EH (cell line): ENCODE measurements at regions not wholly inside any gene's neighbourhood (a gene's known extent, or its start where the extent isn't known, plus 50 kb on each side); places are given as distances from the start of the nearest gene placed in this dataset.
"Not testable (repeated sequence)": the region's sequence is repeated elsewhere in the genome, so short reads cannot be mapped to it uniquely, and the experiment has no call there.

Experiments used
- DNase-seq: peaks from one replicate; pipeline ENCODE4 v3.0.0-alpha.2; 2015; ENCODE audit warnings: low read depth

- DNase-seq: no peak
These were observed 92.1 kb upstream of the FGFR2 start for GRCh38 chr10:121690152-121690848.

DNA sequence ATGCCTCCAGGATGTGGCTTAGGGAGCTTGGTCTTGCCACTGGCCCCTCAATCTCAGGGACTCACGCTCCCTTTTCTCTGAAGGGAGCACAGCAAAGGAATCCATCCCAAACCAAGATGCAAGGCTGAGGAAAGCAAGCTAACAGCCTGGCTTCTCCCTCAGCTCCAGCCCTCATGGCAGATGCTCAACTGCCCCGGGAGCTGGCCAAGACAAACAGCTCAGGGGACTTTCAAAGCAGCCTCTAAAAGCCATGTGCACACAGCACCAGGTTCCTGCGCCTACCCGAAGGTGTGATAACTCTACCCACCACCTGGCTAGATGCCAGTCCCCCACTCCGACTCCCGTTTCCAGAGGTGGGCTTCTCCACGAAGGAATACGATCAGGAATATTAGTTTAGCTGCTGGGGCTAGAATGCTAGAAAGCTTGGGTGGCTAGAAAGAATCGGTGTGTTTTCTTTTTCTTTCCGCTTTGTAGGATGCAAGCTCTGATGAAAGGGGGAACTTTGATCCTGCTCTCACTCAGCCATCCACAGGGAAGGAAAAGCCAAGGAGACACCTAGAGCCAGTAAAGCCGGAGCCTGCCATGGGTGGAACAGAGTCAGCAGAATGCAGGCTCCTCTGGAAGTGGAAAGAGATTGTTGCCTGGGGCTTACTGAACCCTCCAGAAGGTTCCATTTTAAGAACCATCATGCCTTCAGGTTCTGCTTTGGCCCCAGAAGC lies 89.0 kb upstream of the FGFR2 start:
- DNase-seq: no peak

GRCh38 chr10:121684276-121684675 lies 86.0 kb upstream of the FGFR2 start:
- DNase-seq: peak; percentile 39

DNA sequence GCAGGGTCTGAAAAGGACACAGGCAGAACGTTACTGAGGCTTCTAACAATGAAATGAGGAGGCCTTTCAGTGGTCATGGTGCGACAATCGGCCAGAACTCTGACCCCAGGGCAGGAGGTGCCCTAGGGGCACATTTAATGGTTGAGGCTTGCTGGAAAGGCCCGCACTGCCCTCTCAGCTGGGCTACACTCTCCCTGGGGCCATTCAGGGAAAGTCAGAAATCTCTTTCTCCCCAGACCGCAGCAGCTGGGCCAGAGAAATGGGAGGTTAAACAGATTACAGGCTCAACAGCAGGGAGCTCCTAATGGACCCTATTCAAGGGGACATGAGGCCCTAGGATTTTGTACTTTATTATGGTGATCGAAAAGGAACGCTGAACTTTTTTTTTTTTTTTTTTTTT lies 85.6 kb upstream of the FGFR2 start:
- DNase-seq: no peak

- no peak for DNase-seq
These were observed 85.1 kb upstream of the FGFR2 start for GRCh38 chr10:121683366-121683765.

GRCh38 chr10:121681997-121682687 lies 83.9 kb upstream of the FGFR2 start:
- DNase-seq: no peak

- DNase-seq: peak; percentile 8
These were observed 82.8 kb upstream of the FGFR2 start for GRCh38 chr10:121680879-121681655.

GRCh38 chr10:121679916-121680315 lies 81.7 kb upstream of the FGFR2 start:
- no peak for DNase-seq

DNA sequence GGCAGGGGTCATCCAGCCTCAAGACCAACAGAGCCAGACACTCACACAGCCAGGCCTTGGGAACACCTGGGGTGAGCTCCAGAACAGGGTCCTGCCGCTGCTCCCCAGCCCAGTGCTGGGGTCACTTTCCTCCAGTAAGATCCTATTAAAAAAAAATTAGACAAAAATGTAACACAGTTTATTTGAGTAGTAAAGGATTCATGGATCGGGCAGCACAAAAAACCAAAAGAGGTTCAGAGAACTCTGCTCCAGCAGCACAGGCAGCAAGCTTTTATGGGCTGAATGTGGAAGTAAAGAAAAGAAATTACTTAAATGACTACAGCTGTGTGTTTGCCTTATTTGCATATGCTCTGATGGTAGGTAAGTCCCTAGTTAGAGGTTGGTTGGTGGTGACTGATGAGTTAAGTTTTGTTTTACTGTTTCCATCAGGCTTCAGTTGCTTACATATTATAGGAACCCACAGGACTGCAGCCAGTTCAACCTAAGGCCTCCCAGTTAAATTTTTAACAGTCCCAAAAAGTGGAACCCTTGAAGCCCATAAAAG lies 80.5 kb upstream of the FGFR2 start:
- no peak for DNase-seq

GRCh38 chr10:121677880-121678279 lies 79.6 kb upstream of the FGFR2 start:
- no peak for DNase-seq

GRCh38 chr10:121675344-121675743 lies 77.1 kb upstream of the FGFR2 start:
- no peak for DNase-seq

DNA sequence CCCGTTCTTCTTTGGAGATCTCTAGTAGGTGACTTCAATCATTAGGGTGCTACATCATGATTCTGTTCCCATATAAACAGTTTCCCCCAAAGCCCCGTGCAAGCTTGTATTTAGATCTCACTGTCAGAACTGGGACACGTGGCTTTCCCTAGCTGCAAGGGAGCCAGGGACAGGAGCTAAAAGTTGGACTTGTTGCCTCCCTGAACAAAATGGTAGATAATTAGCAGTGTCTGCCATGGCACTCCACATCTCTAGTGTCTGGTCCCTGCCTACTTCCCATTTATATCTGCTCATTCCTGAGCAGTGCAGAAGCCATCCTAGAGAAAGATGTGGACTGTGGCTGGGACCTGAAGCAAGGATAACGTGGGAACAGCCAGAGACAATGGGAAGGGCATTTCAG lies 76.6 kb upstream of the FGFR2 start:
- DNase-seq: no peak

GRCh38 chr10:121672733-121673132 lies 74.5 kb upstream of the FGFR2 start:
- no peak for DNase-seq

GRCh38 chr10:121669840-121670239 lies 71.6 kb upstream of the FGFR2 start:
- not testable (repeated sequence) for DNase-seq

DNA sequence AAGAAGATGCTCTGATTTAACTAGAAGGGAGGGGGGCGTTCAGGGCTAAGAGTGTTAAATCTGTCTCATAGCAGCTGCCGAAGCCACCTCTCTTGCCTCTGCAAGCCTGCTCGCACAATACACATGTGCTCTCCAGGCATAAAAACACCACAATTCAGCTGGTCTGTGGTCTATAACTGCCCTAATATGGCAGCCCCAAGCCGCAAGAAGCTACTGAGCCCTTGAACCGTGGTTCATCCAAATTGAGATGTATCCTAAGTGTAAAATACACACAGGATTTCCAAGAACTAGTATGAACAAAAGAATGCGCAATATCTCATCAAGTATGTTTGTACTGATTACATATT lies 70.8 kb upstream of the FGFR2 start:
- no peak for DNase-seq

- DNase-seq: no peak
These were observed 70.2 kb upstream of the FGFR2 start for GRCh38 chr10:121668314-121669027.

DNA sequence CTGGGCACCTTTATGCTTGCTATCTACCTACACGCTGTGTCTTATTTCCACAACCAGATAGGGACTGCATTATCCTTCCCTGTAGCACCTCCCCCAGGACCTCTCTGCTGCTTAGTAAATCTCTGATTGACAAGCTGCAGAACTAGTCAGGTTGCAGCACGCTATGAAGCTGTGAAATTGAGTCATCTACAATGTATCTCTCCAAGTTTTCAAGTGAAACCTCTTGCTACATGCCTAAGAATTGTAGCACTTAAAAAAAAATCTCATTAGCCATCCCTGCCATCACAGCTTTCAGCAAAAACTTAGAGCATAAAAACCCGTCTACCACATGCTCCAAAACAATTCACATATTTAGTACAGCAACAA lies 69.7 kb upstream of the FGFR2 start:
- DNase-seq: no peak

DNA sequence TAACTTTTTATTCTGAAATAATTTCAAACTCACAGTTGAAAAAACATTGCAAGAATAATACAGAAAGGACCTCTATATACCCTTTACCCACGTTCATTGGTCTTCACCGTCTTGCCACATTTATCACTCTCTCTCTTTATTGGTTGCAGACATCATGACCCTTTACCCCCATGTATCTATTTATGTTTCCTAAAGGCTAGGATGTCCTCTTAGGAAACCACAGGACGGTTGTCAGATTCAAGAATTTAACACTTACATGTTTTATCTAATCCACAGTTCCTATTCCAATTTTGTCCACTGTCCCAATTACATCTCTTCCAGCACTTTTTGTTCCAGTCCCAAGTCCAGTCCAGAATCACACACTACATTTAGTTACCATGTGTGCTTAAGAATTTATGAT lies 67.6 kb upstream of the FGFR2 start:
- DNase-seq: no peak

DNA sequence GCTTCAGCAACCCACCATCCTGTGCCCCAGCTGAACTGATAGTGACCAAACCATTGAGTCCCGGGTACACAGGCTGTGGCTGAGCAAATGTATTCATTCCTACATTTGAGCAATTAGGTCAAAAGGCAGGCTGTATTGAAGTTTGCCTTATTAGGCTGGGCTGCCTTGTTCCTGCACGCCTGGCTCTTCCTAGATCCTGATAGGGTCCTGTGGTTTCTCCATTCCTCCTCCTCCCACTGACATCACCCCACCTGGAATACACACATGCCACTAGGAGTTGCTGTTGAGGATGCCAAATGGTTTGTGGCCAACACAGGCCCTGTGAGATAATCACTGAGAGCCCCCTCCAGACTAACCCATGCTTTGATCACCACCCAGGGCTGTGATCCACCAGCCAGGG lies 66.4 kb upstream of the FGFR2 start:
- DNase-seq: no peak

GRCh38 chr10:121662945-121663917 lies 65.0 kb upstream of the FGFR2 start:
- no peak for DNase-seq
